ENCODE measurements at regions not wholly inside any gene's neighbourhood (a gene's known extent, or its start where the extent isn't known, plus 50 kb on each side); places are given as distances from the start of the nearest gene placed in this dataset.

- TF ChIP-seq CTCF (optimal IDR thresholded peaks at IDR 0.05 in 1 of 3, IDR thresholded peaks at IDR 0.05 in 1 of 3, conservative IDR thresholded peaks at IDR 0.05 in 1 of 3; ENCODE audit: extremely low read depth in 1 of 3, insufficient read depth in 2 of 3, low read length in 3 of 3) (no peak), EZH2 (IDR thresholded peaks at IDR 0.05; ENCODE audit: low read length) (no peak)
Observed at GRCh38 chr9:108783326-108783725, 72.5 kb downstream of the ACTL7B start.

Data from keratinocyte (primary cell).